Stomach (tissue), 4 donors: ENCODE measurements at regions not wholly inside any gene's neighbourhood (a gene's known extent, or its start where the extent isn't known, plus 50 kb on each side); places are given as distances from the start of the nearest gene placed in this dataset.

ENCODE experiments used
- POLR2A ChIP-seq, 4 donors: fragments of 450-650 bp; IDR thresholded peaks; one replicate each; pipeline ENCODE4 v1.6.1; 2016; ENCODE audit warnings: antibody characterized with exemption in 4 of 4, control low read depth in 2 of 4, mild to moderate bottlenecking in 1 of 4, moderate library complexity in 1 of 4
- TF ChIP-seq, protein P1 (sequence below), 7 experiments: fragments of 450-650 bp in 4 of 7; fragments of 200-600 bp in 3 of 7; sonication (generic) in 3 of 7; IDR thresholded peaks; one replicate each; pipeline ENCODE4 v1.5.1; 2016 to 2019; ENCODE audit warnings: antibody characterized with exemption in 7 of 7, control low read depth in 2 of 7, mild to moderate bottlenecking in 1 of 7

DNA sequence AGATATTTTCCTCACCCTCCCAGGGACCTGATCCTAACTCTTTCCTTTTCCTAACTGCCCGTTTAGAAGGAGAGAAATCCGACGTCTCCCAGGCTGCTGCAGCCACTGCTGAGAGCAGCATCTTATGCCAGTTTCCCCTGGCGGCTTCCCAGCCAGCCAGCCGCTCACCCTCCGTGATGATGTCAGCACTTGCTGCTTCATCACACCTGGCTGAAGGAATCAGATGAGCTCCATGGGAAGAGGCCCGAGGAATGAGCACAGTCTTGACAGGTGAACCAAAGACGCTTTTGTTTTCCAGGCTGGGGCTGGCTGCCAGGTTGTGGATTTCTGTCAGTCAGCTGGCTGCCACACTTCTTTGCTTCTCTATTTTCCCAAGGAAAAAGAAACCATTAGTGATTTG is 445.1 kb upstream of the RBMS3 start:
- no peak for TF ChIP-seq POLR2A (IDR thresholded peaks at IDR 0.05)
- TF ChIP-seq, protein P1, sequence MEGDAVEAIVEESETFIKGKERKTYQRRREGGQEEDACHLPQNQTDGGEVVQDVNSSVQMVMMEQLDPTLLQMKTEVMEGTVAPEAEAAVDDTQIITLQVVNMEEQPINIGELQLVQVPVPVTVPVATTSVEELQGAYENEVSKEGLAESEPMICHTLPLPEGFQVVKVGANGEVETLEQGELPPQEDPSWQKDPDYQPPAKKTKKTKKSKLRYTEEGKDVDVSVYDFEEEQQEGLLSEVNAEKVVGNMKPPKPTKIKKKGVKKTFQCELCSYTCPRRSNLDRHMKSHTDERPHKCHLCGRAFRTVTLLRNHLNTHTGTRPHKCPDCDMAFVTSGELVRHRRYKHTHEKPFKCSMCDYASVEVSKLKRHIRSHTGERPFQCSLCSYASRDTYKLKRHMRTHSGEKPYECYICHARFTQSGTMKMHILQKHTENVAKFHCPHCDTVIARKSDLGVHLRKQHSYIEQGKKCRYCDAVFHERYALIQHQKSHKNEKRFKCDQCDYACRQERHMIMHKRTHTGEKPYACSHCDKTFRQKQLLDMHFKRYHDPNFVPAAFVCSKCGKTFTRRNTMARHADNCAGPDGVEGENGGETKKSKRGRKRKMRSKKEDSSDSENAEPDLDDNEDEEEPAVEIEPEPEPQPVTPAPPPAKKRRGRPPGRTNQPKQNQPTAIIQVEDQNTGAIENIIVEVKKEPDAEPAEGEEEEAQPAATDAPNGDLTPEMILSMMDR (IDR thresholded peaks at IDR 0.05) = no peak
